ENCODE measurements at regions not wholly inside any gene's neighbourhood (a gene's known extent, or its start where the extent isn't known, plus 50 kb on each side); places are given as distances from the start of the nearest gene placed in this dataset.

- no peaks in the 10 kb centered on the region for H3K36me3 ChIP-seq
- H3K9me3 ChIP-seq: no peaks in the 10 kb centered on the region
- no peaks in the 10 kb centered on the region for H3K27me3 ChIP-seq
- WGBS, 2 donors (ENCODE audit: low coverage in 1 of 2): 70 to 71% methylated on average over 3 to 8 of the region's 9 CpGs
- H3K4me3 ChIP-seq: no peak overlapping the region
- no peak overlapping the region for H3K27ac ChIP-seq
- ATAC-seq: no peak
- TF ChIP-seq POLR2A (IDR thresholded peaks at IDR 0.05) (no peak), POLR2AphosphoS5 (IDR thresholded peaks at IDR 0.05) (no peak), EP300 (IDR thresholded peaks at IDR 0.05) (no peak)
- TF ChIP-seq, protein P1, sequence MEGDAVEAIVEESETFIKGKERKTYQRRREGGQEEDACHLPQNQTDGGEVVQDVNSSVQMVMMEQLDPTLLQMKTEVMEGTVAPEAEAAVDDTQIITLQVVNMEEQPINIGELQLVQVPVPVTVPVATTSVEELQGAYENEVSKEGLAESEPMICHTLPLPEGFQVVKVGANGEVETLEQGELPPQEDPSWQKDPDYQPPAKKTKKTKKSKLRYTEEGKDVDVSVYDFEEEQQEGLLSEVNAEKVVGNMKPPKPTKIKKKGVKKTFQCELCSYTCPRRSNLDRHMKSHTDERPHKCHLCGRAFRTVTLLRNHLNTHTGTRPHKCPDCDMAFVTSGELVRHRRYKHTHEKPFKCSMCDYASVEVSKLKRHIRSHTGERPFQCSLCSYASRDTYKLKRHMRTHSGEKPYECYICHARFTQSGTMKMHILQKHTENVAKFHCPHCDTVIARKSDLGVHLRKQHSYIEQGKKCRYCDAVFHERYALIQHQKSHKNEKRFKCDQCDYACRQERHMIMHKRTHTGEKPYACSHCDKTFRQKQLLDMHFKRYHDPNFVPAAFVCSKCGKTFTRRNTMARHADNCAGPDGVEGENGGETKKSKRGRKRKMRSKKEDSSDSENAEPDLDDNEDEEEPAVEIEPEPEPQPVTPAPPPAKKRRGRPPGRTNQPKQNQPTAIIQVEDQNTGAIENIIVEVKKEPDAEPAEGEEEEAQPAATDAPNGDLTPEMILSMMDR (IDR thresholded peaks at IDR 0.05): no peak
- no peaks in the 10 kb centered on the region for H3K4me1 ChIP-seq
Observed at GRCh38 chr1:38741341-38741740, 118.2 kb downstream of the RRAGC start.

GRCh38 chr1:38740487-38740886, 119.1 kb downstream of the RRAGC start:
- Histone ChIP-seq H3K27me3 (peaks cover 2% of the 10 kb centered on the region), H3K36me3 (no peaks in the 10 kb centered on the region), H3K9me3 (no peaks in the 10 kb centered on the region), H3K4me1 (no peaks in the 10 kb centered on the region), H3K4me3 (no peak overlapping the region), H3K27ac (no peak overlapping the region)
- TF ChIP-seq, protein P1 (IDR thresholded peaks at IDR 0.05): no peak
- no peak for TF ChIP-seq EP300 (IDR thresholded peaks at IDR 0.05)
- no peak for TF ChIP-seq POLR2AphosphoS5 (IDR thresholded peaks at IDR 0.05)
- no peak for TF ChIP-seq POLR2A (IDR thresholded peaks at IDR 0.05)
- 29 to 53% methylated on average over 3 to 6 of the region's 6 CpGs for WGBS, 2 donors (ENCODE audit: low coverage in 1 of 2)
- ATAC-seq: no peak

GRCh38 chr1:38738207-38738606, 121.4 kb downstream of the RRAGC start:
- H3K9me3 ChIP-seq: no peaks in the 10 kb centered on the region
- 75 to 89% methylated on average over 1 to 2 of the region's 6 CpGs for WGBS, 2 donors (ENCODE audit: low coverage in 1 of 2)
- H3K4me1 ChIP-seq: no peaks in the 10 kb centered on the region
- peaks cover 19% of the 10 kb centered on the region for H3K27me3 ChIP-seq
- no peak for ATAC-seq
- H3K4me3 ChIP-seq: no peak overlapping the region
- TF ChIP-seq EP300 (IDR thresholded peaks at IDR 0.05) (no peak), POLR2AphosphoS5 (IDR thresholded peaks at IDR 0.05) (no peak), POLR2A (IDR thresholded peaks at IDR 0.05) (no peak)
- TF ChIP-seq, protein P1 (IDR thresholded peaks at IDR 0.05): no peak
- H3K36me3 ChIP-seq: no peaks in the 10 kb centered on the region
- no peak overlapping the region for H3K27ac ChIP-seq

- Histone ChIP-seq H3K4me3 (no peak overlapping the region), H3K4me1 (no peaks in the 10 kb centered on the region), H3K9me3 (no peaks in the 10 kb centered on the region), H3K36me3 (no peaks in the 10 kb centered on the region), H3K27ac (no peak overlapping the region), H3K27me3 (peaks cover 34% of the 10 kb centered on the region)
- ATAC-seq: no peak
- WGBS, 2 donors (ENCODE audit: low coverage in 1 of 2): 100% methylated on average over 1 of the region's 1 CpG
- no peak for TF ChIP-seq POLR2A (IDR thresholded peaks at IDR 0.05)
- no peak for TF ChIP-seq POLR2AphosphoS5 (IDR thresholded peaks at IDR 0.05)
- TF ChIP-seq EP300 (IDR thresholded peaks at IDR 0.05): no peak
Observed at GRCh38 chr1:38736399-38736798, 123.2 kb downstream of the RRAGC start.

GRCh38 chr1:38735651-38736161, 123.9 kb downstream of the RRAGC start:
- ATAC-seq: no peak
- H3K27ac ChIP-seq: no peak overlapping the region
- no peaks in the 10 kb centered on the region for H3K36me3 ChIP-seq
- 83 to 100% methylated on average over 3 to 5 of the region's 6 CpGs for whole genome bisulfite sequencing, 2 donors (ENCODE audit: low coverage in 1 of 2)
- H3K9me3 ChIP-seq: no peaks in the 10 kb centered on the region
- H3K4me1 ChIP-seq: no peaks in the 10 kb centered on the region
- no peak overlapping the region for H3K4me3 ChIP-seq
- peaks cover 41% of the 10 kb centered on the region for H3K27me3 ChIP-seq
- TF ChIP-seq EP300 (IDR thresholded peaks at IDR 0.05) (no peak), POLR2A (IDR thresholded peaks at IDR 0.05) (no peak), POLR2AphosphoS5 (IDR thresholded peaks at IDR 0.05) (no peak)
- TF ChIP-seq, protein P1 (IDR thresholded peaks at IDR 0.05): no peak
